Stimulated activated CD4-positive, alpha-beta T cell treated with anti-CD3 and anti-CD28 coated beads, Interleukin-15, amount 100 ng/mL, for 48 hours (primary cell): ENCODE measurements at regions not wholly inside any gene's neighbourhood (a gene's known extent, or its start where the extent isn't known, plus 50 kb on each side); places are given as distances from the start of the nearest gene placed in this dataset.

Experiments
- DNase-seq, 2 donors: peaks; one replicate each; pipeline ENCODE4 v3.0.0-alpha.2; 2020; ENCODE audit warnings: low read depth in 2 of 2

DNA sequence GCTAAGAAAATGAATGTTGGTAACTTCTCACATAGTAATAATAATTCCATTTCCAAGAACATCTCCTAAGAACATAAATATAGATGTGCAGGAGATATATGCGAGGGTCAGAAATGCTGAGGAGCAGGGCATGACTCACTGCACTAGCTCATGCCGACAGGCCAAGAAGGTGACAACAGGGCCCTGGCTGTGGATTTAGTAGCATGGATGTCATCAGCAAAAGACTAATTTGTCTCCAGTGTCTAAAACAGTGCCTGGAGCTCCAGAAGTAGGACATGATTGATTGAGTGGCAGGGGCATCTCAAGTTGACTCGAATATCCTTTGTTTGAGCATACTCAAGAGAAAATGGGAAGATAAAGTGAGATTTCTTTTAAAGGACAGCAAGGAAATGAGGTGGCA lies 207.0 kb upstream of the FOXA2 start:
- DNase-seq = no peak

GRCh38 chr20:22791877-22792525 lies 207.6 kb upstream of the FOXA2 start:
- no peak for DNase-seq

DNA sequence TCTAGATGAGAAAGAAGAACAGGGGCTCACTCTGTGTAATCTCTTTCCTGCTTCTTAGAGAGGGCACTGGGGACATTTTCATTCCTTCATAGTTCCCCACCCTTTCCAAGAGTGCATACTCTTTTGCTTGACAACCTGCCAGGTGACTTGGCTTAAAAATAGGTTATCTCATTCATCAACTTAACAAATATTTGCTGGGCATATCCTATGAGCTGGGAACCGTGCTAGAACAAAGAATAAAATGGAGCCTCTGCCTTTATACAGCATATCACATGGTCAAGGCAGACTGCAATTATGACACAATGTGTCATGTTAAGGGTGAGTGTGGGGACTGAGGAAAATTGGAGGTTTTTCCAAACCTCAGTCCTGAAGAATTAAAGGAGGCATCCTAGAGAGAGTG lies 209.8 kb upstream of the FOXA2 start:
- no peak for DNase-seq

DNA sequence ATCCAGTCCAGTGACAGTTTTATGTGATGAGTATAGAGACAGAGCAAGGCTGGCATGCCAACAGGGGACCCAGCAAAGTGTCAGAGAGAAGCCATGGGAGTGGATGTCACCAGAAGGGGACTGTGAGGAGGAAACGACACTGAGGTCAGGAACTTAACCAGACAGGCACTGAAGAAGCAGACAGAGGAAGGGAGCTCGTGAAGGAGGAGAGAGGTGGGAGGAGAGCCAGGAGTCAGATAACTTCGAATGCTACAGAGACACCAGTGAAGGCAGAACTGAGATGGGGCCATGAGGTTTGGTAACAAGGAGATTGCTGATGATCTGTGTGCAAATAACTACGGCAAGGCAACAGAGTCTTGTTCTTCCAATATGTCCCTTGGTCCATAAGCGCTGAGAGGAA lies 211.1 kb upstream of the FOXA2 start:
- no peak for DNase-seq

DNA sequence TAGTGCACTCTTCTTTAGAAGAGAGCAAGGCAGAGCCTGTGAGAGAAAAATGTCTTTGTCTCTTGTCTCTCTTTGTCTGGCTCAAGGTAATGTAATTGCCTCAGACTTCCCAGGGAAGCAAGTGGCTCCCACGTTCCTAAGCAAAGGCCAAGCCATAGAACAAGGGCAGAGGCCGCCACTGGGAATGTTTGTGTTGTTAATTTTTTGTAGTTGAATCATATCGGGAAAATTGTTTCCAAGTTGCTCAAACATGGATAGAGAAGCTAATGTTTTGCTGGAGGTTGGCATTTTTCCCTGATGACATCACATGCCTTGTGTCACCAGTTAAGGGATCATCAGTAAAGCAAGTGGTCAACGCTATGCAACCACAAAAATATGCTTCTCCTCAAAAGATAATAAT lies 211.5 kb upstream of the FOXA2 start:
- DNase-seq = no peak

- no peak for DNase-seq
Measured at GRCh38 chr20:22796469-22797077, 212.2 kb upstream of the FOXA2 start.

DNA sequence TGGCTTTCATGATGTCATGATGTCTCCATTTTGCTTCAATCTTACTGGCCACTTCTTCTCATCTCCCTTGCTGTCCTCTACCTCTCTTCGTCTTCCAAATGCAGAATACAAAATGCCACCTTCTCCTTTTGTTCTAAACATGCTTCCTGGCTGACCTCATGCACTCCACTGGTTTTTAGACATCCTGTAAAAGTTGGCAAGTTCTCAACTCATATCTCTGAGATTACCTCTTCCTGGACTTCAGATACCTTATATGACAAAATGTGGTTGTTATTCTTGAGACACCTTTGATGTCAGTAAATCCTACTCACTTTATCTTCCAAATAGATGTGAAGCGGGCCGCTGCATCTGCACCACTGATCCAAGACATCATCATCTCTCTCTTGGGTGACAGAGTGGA lies 212.7 kb upstream of the FOXA2 start:
- no peak for DNase-seq

GRCh38 chr20:22799687-22800086 lies 215.3 kb upstream of the FOXA2 start:
- DNase-seq = no peak

DNA sequence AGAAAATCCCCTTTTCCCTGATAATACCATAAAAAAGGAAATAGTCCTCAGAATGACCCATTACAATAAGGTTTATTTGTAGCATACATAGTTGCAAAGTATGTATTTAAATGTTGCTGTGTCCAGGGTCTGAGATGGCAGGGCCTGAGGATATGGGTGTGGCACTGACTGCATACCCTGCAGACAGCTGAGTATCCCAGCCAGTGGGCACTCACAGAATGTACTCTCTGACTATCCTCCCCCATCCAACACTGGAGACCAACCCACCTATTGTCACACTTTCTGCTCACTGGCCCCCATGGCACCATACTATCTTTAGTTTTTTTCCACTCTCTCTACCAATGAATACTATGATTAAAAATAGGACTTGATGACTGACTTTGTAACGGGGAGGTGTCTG lies 215.8 kb upstream of the FOXA2 start:
- no peak for DNase-seq

- DNase-seq = no peak
Measured at GRCh38 chr20:22801528-22801927, 217.2 kb upstream of the FOXA2 start.

GRCh38 chr20:22802296-22802695 lies 217.9 kb upstream of the FOXA2 start:
- no peak for DNase-seq

- no peak for DNase-seq
Measured at GRCh38 chr20:22805219-22805618, 220.8 kb upstream of the FOXA2 start.

DNA sequence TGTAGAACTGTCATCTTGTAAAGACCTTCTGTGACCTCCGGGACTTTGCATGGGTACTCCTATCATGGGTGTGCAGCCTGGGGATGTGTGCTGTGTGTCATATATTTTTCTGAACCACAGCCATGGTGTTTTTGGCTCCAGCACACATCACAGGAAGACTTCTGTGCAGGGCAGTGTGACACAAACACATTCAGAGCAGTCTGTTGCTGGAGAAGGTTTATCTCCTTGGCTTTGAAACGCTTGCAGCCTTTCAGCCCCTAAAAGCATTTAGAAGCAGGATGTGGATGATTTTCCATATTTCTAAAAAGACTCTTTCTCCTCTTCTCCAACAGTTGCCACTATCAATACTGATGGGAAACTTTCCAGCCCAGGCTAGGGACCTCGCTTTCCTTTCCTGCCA lies 221.6 kb upstream of the FOXA2 start:
- no peak for DNase-seq

DNA sequence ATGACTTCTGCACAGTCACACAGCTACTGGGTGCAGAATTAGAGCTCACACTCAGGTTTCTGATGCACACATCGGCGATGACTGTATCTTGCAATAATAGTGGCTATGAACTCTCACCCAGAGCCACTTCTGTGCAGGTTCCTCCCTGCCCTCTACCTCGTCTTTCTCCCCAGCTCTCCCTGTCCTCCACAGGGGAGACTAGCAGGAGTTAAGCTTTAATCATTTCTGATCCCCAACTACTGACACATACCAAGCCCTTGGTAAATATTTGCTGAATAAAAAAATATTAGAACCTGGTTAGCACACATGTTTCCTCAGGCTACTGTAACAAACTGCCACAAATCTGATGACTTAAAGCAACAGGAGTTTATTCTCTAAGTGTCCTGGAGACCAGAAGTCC lies 222.7 kb upstream of the FOXA2 start:
- DNase-seq = no peak

DNA sequence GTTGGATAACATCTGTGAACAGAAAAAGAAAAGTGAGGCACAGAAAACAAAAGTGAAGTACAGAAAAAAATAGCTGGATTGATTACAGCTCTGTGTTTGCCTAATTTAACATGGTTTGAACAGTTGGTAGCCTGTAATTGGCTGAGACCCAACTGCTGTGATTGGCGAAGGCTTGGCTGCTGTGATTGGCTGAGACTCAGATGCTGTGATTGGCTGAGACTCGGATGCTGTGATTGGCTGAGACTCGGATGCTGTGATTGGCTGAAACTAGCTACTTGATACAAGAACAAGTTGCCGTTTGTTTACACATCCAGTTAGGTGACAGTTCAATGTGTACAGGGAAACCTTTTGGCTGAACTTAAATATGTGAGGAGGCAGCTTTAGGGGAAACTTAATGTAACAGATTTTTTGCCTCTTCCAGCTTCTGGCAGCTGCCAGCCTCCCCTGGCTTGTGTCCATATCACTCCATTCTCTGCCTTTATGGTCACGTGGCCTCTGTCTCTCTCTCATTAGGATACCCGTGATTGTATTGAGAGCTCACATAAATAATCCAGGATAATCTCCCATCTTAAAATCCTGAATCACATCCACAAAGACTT lies 223.4 kb upstream of the FOXA2 start:
- DNase-seq = no peak

GRCh38 chr20:22808628-22809027 lies 224.3 kb upstream of the FOXA2 start:
- no peak for DNase-seq

DNA sequence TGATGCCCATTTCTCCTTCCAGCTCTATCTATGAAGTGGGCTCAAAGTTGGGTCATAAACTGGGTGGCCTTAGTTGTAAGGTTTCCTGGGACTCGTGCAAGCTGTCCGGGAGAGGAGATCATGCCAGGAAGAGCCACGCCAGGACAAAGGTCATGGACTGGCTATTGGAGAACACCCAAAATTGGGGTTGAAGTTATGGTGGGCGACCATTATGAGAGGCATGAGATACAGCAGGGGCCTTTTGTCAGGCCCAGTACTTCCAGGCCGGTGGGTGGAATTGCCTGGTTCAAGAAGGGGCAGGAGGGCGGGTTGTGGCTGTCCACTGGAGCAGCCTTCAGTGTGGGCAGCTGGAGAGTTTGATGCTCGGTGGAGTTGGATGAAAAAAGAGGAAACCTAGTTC lies 225.1 kb upstream of the SSTR4 start:
- DNase-seq = no peak

DNA sequence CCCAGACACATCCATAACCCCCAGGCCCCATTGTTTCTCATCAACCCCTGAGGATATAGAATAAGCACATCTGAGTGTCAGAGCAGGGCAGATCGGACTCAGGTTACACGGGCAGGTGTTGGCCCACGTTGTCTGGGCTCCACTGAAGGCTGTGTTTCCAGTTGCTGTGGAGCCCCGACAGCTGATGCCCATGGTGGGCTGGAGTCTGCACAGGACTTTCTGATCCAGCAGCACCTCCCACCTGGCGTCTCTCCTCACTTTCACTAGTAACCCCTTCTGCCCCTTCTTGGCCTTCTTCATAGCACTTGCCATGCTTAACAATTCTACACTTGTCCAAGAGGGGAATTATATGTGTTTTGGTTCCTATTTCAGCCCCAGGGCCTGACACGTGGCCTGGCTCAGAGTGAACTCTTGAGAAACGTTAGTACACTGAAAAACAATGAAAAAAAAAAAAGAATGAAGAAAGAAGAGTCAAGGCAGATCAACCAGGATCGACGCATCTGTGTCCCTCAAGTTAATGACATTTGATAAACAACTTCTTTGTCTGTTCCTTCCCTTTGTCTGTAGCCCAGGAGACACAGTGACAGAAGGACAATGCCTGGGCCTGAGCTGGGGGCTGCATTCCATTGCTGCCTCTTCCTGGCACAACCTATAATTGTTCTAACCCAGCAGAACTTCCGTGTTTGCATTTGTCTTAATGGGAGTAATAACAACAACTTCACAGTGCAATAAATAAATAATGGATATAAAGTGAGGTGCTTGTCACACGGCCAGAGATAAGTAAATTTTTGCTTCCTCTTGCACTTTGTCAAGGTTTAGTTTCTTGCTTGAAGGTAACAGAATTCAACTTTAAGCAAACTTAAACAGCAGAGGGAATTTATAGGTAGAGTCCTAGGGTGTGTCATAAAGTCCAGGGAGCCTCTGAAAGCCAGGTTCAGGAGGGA lies 224.2 kb upstream of the SSTR4 start:
- no peak for DNase-seq

DNA sequence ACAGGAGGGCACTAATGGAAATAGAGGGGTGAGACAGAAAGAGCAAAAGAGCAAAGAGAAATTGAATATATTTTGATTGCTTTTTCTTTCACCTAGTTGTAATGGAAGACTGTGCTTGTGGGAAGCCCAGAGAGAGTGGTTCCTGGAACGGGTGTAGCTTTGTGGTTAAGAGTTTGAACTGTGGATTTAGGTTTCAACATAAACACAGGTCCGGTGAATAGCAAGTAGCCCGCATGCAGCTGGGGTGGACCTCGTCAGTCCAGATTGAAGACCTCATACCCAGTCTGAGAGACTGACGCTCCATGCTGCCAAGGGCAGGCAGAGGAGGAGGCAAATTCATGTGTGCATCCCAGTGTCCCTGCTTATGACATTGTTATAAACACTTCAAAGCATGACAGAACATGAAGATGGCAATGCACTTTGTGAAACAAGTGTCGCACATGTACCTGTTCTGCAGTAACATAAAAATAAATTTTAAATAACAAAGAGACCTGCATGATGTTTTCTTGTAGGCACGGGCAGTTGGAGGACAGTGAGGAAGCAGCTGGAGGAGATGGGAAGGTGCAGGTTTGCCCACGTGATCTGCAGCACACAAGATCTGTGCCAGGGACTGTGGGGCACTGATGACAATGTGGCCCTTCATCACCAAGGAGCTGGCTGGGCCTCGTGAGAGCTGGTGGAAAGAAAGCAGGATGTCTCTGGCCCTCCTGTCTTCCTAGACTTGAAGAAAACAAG lies 220.5 kb upstream of the SSTR4 start:
- no peak for DNase-seq

DNA sequence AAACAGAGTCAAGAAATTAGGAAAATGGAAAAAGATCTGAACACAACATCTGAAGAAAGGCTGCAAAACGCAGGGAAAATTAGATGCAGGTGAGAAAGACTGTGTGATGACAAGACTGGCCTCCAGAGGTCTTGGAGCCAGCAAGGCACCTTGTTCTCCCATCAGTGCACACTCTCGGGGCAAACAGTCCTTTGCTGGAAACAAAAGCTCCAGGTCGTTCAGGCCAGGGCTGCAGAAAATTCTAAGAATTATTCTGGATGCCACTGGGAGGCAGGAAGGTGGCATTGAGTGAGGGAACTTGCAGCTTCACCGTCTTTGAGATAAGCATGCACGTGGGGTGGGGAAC lies 219.9 kb upstream of the SSTR4 start:
- no peak for DNase-seq

- DNase-seq = no peak
Measured at GRCh38 chr20:22815603-22816315, 219.4 kb upstream of the SSTR4 start.
